Stimulated activated CD8-positive, alpha-beta memory T cell treated with anti-CD3 and anti-CD28 coated beads, Interleukin-2, amount 100 ng/mL, for 48 hours (primary cell): ENCODE measurements at regions not wholly inside any gene's neighbourhood (a gene's known extent, or its start where the extent isn't known, plus 50 kb on each side); places are given as distances from the start of the nearest gene placed in this dataset.
A peak's percentile ranks its signal among the peaks of the same experiment; 100 is the strongest.

Source experiments
- DNase-seq, 2 donors: peaks; one replicate each; pipeline ENCODE4 v3.0.0-alpha.2; 2020; ENCODE audit warnings: low read depth in 2 of 2

DNA sequence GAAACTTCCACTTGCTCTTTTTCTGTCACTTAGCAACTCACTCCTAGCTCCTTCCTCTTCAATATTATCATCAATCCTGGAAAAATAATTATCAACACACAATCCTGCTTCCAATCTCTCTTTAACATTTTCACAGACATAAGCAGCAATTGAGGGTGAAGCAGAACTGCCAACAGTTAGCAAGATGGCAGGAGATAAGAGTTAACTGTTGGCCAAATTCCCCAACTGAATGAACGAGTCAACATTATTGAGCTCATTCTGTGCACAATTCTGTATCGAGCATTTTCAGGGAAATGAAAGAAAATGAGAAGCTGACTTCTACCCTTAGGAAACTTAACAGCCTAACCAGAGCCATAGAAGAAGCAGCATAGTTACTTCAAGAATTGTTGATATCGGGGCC lies 152.0 kb downstream of the KCNA5 start:
- DNase-seq, result no peak

DNA sequence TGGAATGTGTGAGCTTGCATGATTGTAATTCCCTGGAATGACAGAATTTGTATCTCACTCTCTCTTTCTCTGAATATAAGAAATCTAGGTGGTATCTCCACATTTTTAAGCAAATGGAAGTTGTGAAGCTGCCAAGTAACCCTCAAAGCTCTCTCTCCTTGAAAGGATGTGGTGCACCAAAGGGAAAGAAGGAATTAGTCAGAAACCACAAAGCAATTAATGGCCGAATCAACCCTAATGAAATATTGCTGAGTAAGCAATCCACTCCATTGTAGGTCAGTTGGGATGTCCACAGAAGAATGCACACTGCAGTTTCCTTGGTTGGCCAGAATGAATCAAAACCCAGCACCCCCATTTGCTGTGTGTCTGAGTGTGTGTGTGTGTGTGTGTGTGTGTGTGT lies 153.5 kb downstream of the KCNA5 start:
- no peak for DNase-seq

DNA sequence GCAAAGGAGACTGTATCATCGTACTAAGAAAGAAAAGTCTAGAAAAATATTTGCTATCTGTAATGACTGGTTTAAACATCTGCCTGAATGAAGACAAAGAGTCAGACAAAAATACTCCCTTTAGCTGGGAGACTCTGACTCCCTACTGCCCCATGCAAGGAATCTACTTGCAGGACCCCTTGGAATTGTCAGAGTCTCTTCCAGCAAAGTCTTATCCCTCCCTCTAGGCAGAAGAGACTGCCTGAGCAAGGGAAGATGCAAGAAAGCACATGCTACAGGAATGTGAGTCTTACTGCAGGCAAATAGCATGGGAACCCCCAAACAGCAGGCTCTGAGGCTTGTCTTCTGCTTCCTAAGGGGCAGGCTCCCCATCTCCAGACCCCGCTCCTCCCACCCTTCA lies 154.0 kb downstream of the KCNA5 start:
- DNase-seq, result no peak

DNA sequence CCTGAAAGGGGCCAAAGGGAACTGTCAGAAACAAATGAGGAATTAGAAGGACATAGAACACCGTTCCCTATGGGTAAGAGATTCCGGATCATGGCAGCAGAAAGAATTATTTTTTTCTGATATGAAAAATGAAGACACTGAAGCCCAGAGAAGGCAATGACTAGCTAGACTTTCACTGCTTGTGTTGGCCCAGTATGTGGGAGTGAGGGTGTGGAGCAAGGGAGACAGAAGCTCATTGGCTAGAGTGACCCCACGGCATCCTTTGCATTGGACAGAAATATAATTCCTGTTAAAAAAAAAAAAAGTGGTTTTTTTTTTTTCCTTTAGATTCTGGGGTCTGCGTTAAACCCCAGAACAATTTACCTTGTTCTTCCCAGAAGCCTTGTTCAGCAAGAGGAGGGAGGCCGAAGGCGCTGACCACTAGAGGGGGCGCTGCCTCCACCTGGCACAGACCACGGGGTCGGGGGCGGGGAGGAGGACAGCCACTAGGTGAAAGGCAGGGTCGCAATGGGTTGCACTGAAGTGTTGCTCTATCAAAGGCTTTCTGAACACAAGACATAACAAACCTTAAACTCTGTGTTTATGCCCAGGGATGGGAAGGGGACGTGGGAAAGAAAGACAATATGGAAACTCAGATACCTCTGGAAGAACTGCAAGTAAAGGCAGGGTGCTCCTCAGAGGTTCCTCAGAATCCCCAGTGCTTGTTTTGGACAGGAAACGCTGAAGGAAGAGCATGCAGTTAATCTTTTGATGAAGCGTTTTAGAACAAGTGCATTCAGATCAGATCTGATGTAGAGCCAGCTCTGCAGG lies 156.8 kb downstream of the KCNA5 start:
- peak; percentile 17 to 27 for DNase-seq

DNA sequence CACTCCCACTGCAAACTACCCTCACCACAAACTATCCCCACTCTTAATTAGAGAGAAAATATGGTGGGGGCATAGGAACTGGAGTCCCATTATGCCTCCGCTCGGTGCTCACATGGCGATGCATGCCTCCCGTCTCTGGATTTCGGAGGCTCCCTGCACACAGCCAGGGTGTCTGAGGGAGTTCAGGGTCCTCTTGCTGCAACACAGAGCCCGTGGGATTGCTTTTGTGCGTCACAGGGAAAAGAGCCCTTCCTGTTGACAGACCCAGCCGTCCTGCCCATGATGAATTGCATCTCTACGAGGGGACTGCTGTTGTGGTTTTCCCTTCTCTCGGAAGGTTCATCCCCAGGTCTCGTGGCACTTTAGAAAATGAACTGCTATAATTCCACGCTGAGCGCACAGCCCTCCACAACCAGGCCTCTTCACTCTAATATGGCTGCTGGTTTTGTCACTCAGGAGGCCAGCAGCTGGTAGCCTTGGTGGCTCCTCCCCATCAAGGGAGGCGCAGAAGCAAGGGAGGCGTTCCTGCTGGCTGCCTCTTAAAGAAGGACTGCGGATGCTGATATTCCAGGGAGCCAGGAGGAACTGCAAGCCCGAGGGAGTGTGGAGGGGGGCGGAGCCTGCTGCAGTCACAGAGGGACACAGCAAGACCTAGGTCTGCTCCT lies 158.0 kb downstream of the KCNA5 start:
- DNase-seq, result no peak

DNA sequence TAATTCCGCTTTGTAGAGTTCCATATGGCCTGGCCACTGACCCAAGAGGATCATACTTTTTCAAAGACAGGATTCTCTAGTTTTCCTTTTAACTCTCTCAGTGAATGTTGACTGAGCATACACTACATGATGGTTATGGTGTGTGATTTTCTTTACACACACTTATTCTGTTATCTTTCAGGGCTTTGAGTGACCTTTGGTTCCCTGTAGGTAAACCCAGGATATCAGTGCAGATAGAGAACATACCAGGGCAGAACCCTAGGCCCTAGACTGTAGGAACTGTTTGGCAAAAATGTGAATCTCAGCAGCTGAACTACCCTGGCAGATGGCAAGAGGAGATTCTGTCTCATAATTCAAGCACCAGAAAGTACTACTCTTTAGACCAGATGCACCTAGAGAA lies 159.6 kb downstream of the KCNA5 start:
- DNase-seq, result no peak

DNA sequence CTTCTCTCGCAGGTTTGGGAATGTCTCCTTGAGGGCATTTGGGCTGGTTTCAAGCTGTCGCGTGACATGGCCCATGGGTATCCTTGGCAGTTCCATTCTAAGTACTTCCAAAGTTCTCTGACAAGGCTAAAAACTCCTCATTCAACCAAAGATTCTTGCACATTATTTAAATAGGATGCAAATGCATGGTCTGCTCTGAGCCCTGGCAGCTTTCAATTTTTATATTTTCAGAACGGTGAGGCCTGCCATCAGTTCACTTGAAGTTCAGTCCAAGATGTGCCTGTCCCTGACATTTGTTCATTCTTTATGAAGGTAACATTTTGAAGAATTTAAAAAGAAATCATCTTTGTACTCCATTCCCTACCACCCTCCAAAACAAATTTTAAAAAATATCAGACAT lies 160.0 kb downstream of the KCNA5 start:
- no peak for DNase-seq

DNA sequence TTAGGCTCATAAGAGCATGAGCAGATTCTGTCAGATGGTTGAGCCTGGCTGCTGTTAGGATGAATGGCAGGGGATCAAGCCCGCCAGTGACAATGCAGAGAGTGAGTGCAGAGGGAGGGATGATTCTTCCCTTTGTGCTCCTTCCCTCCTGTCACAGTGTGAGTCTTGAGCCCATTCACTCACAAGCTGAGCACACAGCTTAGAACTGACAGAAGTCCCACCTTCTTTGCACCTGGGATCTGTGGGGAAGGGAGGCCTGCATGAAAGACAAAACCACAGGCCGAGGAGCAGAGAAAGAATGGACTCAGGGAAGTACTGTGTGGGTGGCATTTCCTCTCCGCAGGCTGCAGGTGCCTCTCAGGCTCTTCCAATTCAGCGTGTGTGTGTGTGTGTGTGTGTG lies 160.6 kb downstream of the KCNA5 start:
- DNase-seq, result no peak

DNA sequence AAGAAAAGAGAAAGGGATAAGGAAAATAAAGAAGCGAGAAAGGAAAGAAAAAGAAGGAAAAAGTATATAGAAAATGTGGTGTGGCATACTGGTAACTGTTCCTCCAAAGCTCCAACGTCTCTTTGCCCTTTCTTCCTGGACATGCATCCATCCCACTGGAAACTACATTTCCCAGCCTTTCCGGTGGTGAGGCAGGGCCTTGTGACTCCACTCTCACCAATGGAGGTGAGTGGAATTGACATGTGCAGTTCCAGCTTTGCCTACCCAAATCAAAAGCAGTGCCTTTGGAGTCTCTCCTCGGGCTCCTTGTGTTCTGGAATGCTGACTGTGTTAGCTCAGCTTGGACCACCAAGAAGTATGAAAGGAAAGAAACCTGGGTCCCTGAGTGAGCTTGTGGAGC lies 161.2 kb downstream of the KCNA5 start:
- no peak for DNase-seq

DNA sequence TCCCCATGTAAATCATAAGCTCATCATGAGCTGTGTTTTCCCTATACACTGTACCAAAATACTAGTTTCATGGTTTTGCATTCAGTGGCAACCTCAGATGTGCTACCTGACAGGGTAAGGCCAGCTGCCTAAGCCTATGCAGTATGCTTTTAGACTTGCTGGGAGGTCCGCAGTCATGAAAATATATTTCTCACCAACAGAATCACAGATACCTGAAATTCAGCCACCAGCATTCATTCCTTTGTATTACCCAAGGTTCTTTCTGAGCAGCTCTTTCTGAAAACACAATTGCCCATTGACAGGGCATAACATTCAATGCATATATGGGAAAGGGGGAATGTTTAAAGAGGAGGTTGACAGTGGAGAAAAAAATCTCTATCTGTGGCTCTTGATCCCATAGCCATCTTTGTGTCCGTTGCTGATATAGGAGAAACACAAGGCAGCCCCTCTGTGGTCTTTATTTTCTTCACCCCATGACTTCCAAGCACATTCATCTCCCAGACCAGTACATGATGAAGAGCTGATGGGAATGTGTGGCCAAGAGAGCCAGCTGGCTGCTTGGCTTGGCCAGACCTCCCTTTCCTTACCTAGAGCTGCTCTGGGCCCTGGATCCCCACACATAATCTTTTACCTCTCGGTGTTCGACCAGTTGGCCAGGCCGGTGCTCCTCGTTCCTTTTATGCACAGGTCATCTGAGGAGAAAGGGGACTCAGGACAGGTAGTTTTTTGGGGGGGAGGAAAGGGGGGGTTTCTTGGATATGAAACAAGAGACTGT lies 162.9 kb downstream of the KCNA5 start:
- DNase-seq, result no peak

DNA sequence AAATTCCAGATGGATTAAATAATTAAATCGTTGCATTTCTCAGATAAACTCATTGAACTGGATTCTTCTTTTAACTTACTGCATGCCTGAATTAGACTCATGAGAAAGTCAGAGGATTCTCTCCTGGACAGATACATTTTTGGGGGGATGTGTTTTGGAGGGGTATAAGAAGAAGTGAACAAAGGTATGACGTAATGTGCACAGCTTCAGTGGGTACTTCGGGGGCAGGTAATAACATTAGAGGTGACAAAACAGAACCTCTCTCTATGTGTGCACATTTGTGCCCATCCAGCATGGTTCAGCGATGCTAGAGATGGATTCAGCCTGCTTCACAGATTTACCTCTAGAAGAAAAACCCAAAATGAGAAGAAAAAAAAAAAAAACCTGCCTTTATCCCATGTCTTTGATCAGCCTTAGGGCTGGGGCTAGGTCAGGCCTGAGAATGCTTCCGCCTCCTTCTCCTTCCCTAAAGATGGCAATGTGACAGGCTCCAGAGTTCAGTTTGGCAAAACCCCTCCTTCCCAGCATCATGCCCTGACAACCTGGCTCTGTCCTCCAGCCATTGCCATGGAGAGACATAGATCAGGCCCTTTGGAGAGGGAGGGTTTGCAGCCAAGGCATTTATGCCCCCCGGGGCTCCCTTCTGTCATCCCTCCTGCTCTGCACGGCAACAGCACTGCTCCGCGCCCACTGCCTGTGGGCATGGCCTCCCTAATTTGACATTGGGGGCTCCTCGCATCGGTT lies 166.7 kb downstream of the KCNA5 start:
- no peak for DNase-seq

DNA sequence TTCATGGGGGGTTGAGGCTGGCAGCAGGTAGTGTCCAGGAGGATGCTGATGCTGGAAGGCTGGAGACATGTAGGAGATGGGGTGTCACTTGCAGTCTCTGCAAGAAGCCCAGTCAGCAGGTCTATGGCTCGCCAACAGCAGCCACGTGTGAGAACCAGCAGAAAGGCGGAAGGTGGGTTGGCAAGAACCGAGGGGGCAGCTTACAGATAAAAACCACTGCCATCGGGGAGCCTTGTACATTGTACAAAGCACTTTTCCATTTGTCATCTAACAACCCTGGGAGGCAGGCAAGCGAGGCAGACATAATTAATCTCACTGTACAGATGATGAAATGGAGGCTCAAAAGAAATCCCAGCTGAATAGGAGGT lies 167.2 kb downstream of the KCNA5 start:
- no peak for DNase-seq

DNA sequence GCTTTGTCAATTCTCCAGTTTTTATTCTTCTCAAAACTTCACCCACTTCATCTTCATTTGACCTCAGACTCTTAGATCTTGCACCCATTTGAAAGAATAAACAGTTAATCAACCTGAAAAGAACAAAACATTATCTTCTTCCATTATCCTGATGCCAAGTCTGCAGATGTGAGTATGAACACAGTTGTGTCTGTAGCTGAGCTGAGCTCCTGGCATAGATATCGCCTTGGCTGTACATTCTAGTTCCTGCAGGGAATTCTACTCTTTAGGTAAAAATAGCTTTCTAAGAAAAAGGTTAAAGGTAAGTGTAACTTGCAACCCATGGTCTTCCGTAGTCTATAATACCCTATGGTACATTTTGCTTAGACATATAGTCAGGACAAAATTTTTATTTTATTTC lies 169.7 kb downstream of the KCNA5 start:
- no peak for DNase-seq

DNA sequence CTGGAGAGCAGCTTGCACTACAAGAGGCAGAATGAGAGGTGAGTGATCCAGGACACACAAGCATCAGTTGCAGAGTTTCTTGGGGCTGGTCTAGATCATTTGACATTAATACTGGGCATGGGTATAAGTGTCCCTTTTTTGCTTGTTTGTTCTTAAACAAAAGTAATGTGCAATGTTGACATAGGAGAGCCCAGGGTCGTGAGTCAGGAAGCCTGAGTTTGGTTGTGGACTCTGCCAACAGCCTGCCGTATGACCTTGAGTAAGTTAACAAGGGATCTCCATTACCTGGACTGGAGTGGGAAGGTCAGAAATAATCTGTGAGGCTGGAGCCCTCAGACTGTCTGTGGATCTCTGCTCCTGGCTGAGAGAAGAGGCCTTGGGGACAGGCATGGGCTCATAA lies 170.3 kb downstream of the KCNA5 start:
- no peak for DNase-seq

DNA sequence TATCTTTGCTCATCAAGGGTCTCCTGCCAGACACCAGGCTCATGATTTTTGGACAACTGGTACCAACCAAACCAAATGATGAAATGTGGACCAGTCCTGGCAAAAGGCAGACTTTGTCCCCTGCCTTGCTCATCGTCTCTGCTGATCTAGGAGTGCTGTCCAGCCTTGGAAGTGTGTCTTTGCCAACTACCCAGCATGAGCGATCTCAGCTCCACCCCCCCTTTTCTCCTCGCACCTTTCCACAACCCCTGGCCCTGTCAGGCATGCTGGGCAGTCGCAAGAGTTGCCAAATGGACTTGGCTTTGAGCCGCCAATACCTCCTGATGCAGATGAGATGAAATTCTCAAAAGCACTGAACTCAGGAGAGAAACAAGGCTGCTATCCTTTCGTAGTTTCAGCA lies 174.3 kb downstream of the KCNA5 start:
- no peak for DNase-seq

DNA sequence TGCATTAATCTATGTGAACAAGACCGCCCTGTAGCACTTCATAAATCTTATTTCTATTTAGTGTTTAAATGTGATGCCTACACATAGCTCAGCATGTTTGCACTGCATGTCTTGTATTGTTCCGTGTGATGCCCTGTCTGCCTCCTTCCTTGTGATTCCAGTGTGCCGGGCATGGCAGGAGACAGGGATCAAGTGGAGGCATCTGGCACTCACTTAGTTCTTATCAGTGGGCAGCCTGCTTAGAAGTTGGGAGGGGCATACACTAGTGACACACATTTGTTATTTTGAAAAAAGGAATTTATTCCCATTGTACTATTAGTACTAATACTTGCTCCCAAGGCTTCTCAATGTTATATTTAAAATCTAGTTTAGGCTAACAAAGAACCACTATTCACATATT lies 176.4 kb downstream of the KCNA5 start:
- no peak for DNase-seq

DNA sequence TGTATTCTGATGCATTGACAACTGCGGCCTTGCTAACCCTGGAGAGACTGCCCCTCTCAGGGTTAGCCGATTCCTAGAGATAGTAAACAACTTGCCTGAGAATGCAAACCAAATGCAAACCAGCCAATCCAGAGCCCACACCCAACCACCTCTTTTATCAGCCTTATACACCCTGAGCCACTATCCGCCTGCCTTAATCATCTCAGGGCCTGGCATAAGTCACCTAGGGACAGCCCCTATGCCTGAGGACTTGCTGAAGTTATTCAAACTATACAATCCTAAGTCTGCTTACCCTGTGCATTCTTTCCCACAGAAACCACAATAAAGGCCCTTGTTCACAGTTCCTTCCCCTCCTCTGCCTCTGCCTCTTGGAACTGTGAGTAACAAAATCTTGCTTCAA lies 177.2 kb downstream of the KCNA5 start:
- peak in 1 of 2 donors; percentile 7 for DNase-seq

DNA sequence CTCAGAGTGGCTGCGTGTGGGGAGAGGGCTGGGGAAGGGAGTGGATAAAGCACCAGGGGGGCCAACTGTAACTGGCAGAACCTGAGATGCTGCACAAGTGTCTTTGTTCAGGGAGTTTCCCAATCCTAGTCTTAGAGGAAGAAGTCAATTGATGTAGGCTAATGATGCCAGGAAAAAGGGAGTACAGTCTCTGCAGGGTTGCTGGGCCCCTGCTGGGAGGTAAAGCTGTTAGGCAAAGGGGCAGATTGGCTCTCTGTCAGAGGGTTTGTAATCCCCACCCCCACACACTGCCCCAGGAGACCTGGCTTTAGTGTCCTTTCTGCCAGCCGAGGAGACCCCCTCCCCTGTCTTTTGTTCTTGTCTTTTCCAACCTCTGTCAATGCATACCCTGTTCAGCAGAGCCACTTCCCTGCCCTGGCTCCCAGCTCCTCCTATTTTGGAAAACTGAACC lies 178.4 kb downstream of the KCNA5 start:
- no peak for DNase-seq

DNA sequence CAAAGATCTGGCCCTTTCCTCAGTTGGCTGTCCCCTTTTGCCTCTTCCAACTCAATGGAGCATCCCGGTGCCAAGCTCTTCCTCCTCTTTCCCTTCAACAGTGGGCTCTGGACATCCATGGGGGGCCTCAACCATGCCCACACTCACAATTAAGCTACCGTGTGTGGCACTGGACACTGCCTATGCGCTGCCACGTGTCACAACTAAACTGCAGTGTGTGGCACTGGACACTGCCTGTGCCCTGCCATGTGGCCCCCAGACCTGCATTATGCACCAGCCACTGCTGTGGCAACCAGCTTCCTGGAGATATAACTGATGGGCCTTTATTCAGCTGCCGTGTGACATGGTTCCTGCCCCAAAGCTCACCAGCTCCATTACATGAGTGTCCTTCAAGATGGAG lies 179.1 kb downstream of the KCNA5 start:
- no peak for DNase-seq

DNA sequence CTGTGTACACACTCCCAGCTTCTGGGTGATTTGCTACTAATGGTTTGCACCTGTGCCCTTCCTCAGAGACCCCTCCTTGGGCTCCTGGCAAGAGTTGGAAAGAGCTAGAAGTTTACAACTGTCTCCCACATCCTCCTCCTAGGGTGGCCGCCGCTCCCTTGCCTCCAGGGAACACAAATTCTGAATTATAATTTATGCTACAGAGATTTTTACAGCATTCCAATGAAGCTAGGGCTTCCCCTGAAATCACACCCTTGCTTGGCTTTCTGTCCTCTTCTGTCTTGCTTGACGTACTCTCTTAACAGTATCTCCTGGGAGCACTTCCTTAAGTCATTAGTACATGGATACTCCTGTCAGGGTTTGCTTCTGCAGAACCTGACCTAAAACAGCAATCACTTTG lies 180.2 kb downstream of the KCNA5 start:
- no peak for DNase-seq

DNA sequence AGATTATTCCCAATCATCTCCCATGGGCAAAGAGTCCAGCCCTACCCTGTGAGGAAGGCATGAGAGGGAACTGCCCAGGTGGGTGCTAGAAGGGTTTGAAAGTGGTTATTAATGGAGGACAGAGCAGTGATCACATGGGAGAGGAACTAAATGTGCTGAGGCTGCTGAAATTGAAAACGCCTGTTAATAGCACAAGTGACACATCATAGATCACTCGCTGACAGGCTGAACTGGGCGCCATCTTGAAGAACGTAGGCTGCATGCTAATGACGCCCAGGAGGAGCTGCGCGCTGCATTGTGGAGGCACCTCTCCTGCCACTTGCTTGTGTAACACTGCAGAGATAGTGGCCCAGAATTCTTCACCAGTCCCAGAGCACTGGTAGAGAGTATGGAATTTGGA lies 182.9 kb downstream of the KCNA5 start:
- no peak for DNase-seq

DNA sequence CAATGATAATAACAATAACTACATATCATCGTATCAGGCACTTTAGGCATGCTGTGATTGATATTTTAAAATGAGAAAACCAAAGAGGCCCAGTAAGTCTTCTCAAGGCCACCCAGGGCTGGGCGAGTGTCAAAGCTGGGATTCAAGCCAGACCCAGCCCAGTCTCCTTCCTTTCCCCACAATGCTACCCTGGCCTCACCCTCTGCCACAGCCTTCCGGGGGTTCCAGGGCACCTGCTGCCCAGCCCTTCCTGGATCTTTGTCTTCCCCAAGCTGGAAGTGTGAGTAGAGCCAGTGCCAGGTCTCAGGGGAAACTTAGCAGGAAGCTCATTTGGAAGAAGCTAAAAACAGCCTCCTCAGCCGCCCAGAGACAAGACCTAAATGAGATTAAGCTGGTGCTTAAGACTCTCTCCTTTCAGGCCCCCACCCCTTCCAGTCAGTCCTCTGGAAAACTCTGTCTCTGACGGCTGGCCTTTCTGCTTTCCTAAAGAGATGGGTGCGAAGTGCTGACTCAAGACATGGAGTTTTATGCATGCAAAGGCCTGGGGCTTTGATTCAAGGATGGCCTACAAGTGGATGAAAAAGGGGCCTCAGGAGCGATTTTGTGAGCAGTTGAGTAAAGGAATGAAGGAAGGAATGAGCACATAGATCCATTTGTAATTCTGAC lies 184.2 kb downstream of the KCNA5 start:
- DNase-seq, result no peak
